ENCODE measurements at regions not wholly inside any gene's neighbourhood (a gene's known extent, or its start where the extent isn't known, plus 50 kb on each side); places are given as distances from the start of the nearest gene placed in this dataset.

GRCh38 chr3:107931326-107931725 lies 159.5 kb downstream of the CD47 start:
- Histone ChIP-seq H2AFZ (ENCODE audit: insufficient read depth, low read length, poor library complexity) (no peak overlapping the region), H3K18ac (ENCODE audit: low read length) (no peak overlapping the region), H3K9me3 (ENCODE audit: insufficient read depth, low read depth, low read length) (no peaks in the 10 kb centered on the region)

GRCh38 chr3:107929088-107929487 lies 161.7 kb downstream of the CD47 start:
- H4K12ac ChIP-seq (ENCODE audit: low read depth, low read length) = no peak overlapping the region
- no peaks in the 10 kb centered on the region for H3K27me3 ChIP-seq (ENCODE audit: insufficient read depth, low read length)
- no peak overlapping the region for H2AFZ ChIP-seq (ENCODE audit: insufficient read depth, low read length, poor library complexity)
- H3K36me3 ChIP-seq (ENCODE audit: control insufficient read depth in 1 of 2, insufficient read depth in 2 of 2, low read length in 2 of 2) = no peaks in the 10 kb centered on the region
- no peak overlapping the region for H4K8ac ChIP-seq (ENCODE audit: low read depth, low read length)
- no peak overlapping the region for H2BK120ac ChIP-seq (ENCODE audit: insufficient read depth, low read length, poor library complexity)
- H3K4me1 ChIP-seq (ENCODE audit: control insufficient read depth in 1 of 2, insufficient read depth in 2 of 2, low read length in 2 of 2) = peaks cover 0 to 4% of the 10 kb centered on the region in 2 experiments
- H3K14ac ChIP-seq (ENCODE audit: low read length) = no peak overlapping the region
- no peak for DNase-seq
- no peak overlapping the region for H3K4me2 ChIP-seq (ENCODE audit: low read length)
- no peak overlapping the region for H4K91ac ChIP-seq (ENCODE audit: low read depth, low read length)
- H3K79me1 ChIP-seq (ENCODE audit: low read length) = peaks cover 8% of the 10 kb centered on the region
- H2BK12ac ChIP-seq (ENCODE audit: low read length) = no peak overlapping the region
- no peak overlapping the region for H3K18ac ChIP-seq (ENCODE audit: low read length)
- no peak overlapping the region for H3K4me3 ChIP-seq (ENCODE audit: low read depth, low read length)
- H3K79me2 ChIP-seq (ENCODE audit: control insufficient read depth, insufficient read depth, low read length, poor library complexity) = peaks cover 3% of the 10 kb centered on the region
- H3K9ac ChIP-seq (ENCODE audit: low read length) = no peak overlapping the region
- no peak overlapping the region for H3K23ac ChIP-seq (ENCODE audit: low read length)
- no peak overlapping the region for H3K4ac ChIP-seq (ENCODE audit: low read depth, low read length)
- H2AK5ac ChIP-seq (ENCODE audit: low read length) = no peak overlapping the region
- no peak overlapping the region for H2BK5ac ChIP-seq (ENCODE audit: low read depth, low read length, poor library complexity)
- 100% methylated on average over 2 of the region's 3 CpGs for WGBS (ENCODE audit: extremely low coverage, insufficient coverage, insufficient read length)
- no peak overlapping the region for H3K27ac ChIP-seq (ENCODE audit: low read depth, low read length)
- peaks cover 3% of the 10 kb centered on the region for H3K9me3 ChIP-seq (ENCODE audit: insufficient read depth, low read depth, low read length)

More at GRCh38 chr3:107931326-107931725, 159.5 kb downstream of the CD47 start:
- H3K4me1 ChIP-seq (ENCODE audit: control insufficient read depth in 1 of 2, insufficient read depth in 2 of 2, low read length in 2 of 2) = peaks cover 0 to 4% of the 10 kb centered on the region in 2 experiments
- H3K14ac ChIP-seq (ENCODE audit: low read length) = no peak overlapping the region
- H2BK12ac ChIP-seq (ENCODE audit: low read length) = peak overlapping the region; percentile 80
- H3K4ac ChIP-seq (ENCODE audit: low read depth, low read length) = no peak overlapping the region
- H3K79me2 ChIP-seq (ENCODE audit: control insufficient read depth, insufficient read depth, low read length, poor library complexity) = peaks cover 3% of the 10 kb centered on the region
- H3K4me3 ChIP-seq (ENCODE audit: low read depth, low read length) = no peak overlapping the region
- H3K23ac ChIP-seq (ENCODE audit: low read length) = no peak overlapping the region
- peaks cover 8% of the 10 kb centered on the region for H3K79me1 ChIP-seq (ENCODE audit: low read length)
- H2BK120ac ChIP-seq (ENCODE audit: insufficient read depth, low read length, poor library complexity) = no peak overlapping the region
- H3K27me3 ChIP-seq (ENCODE audit: insufficient read depth, low read length) = no peaks in the 10 kb centered on the region
- H3K27ac ChIP-seq (ENCODE audit: low read depth, low read length) = no peak overlapping the region
- no peak overlapping the region for H2BK5ac ChIP-seq (ENCODE audit: low read depth, low read length, poor library complexity)
- H3K9ac ChIP-seq (ENCODE audit: low read length) = no peak overlapping the region
- H3K4me2 ChIP-seq (ENCODE audit: low read length) = no peak overlapping the region
- H2AK5ac ChIP-seq (ENCODE audit: low read length) = no peak overlapping the region
- H4K8ac ChIP-seq (ENCODE audit: low read depth, low read length) = no peak overlapping the region
- DNase-seq = no peak
- no peak overlapping the region for H4K91ac ChIP-seq (ENCODE audit: low read depth, low read length)
- H4K12ac ChIP-seq (ENCODE audit: low read depth, low read length) = no peak overlapping the region
- H3K36me3 ChIP-seq (ENCODE audit: control insufficient read depth in 1 of 2, insufficient read depth in 2 of 2, low read length in 2 of 2) = no peaks in the 10 kb centered on the region

- no peak overlapping the region for H3K18ac ChIP-seq (ENCODE audit: low read length)
These were observed 162.8 kb downstream of the CD47 start for GRCh38 chr3:107928084-107928445.

GRCh38 chr3:107927361-107928083 lies 163.3 kb downstream of the CD47 start:
- H2AFZ ChIP-seq (ENCODE audit: insufficient read depth, low read length, poor library complexity) = peak overlapping the region; percentile 69
- peaks cover 0 to 4% of the 10 kb centered on the region in 2 experiments for H3K4me1 ChIP-seq (ENCODE audit: control insufficient read depth in 1 of 2, insufficient read depth in 2 of 2, low read length in 2 of 2)
- peak overlapping the region; percentile 4 for H3K9ac ChIP-seq (ENCODE audit: low read length)
- peaks cover 3% of the 10 kb centered on the region for H3K9me3 ChIP-seq (ENCODE audit: insufficient read depth, low read depth, low read length)
- peak overlapping the region; percentile 78 for H4K8ac ChIP-seq (ENCODE audit: low read depth, low read length)
- H3K23ac ChIP-seq (ENCODE audit: low read length) = no peak overlapping the region
- peaks cover 3% of the 10 kb centered on the region for H3K79me2 ChIP-seq (ENCODE audit: control insufficient read depth, insufficient read depth, low read length, poor library complexity)
- peak overlapping the region; percentile 19 for H2BK12ac ChIP-seq (ENCODE audit: low read length)
- H3K79me1 ChIP-seq (ENCODE audit: low read length) = peaks cover 8% of the 10 kb centered on the region
- H2BK5ac ChIP-seq (ENCODE audit: low read depth, low read length, poor library complexity) = peak overlapping the region; percentile 35
- peak overlapping the region; percentile 70 for H3K4me3 ChIP-seq (ENCODE audit: low read depth, low read length)
- no peak overlapping the region for H2AK5ac ChIP-seq (ENCODE audit: low read length)
- no peaks in the 10 kb centered on the region for H3K27me3 ChIP-seq (ENCODE audit: insufficient read depth, low read length)
- H3K4ac ChIP-seq (ENCODE audit: low read depth, low read length) = peak overlapping the region; percentile 56
- DNase-seq = peak; percentile 53 to 75
- peak overlapping the region; percentile 31 for H4K12ac ChIP-seq (ENCODE audit: low read depth, low read length)
- peak overlapping the region; percentile 61 for H3K14ac ChIP-seq (ENCODE audit: low read length)
- no CpG with 5 or more reads among the region's 55 CpGs for WGBS (ENCODE audit: extremely low coverage, insufficient coverage, insufficient read length)
- H2BK120ac ChIP-seq (ENCODE audit: insufficient read depth, low read length, poor library complexity) = peak overlapping the region; percentile 73
- no peak overlapping the region for H3K27ac ChIP-seq (ENCODE audit: low read depth, low read length)
- no peaks in the 10 kb centered on the region for H3K36me3 ChIP-seq (ENCODE audit: control insufficient read depth in 1 of 2, insufficient read depth in 2 of 2, low read length in 2 of 2)
- H4K91ac ChIP-seq (ENCODE audit: low read depth, low read length) = peak overlapping the region; percentile 45
- H3K4me2 ChIP-seq (ENCODE audit: low read length) = peak overlapping the region; percentile 91
- peak overlapping the region; percentile 67 for H3K18ac ChIP-seq (ENCODE audit: low read length)

More at GRCh38 chr3:107928084-107928445, 162.8 kb downstream of the CD47 start:
- peaks cover 3% of the 10 kb centered on the region for H3K9me3 ChIP-seq (ENCODE audit: insufficient read depth, low read depth, low read length)
- no peak overlapping the region for H3K27ac ChIP-seq (ENCODE audit: low read depth, low read length)
- no peak overlapping the region for H3K9ac ChIP-seq (ENCODE audit: low read length)
- peak overlapping the region; percentile 69 for H2AFZ ChIP-seq (ENCODE audit: insufficient read depth, low read length, poor library complexity)
- DNase-seq = peak in 1 of 2 donors; percentile 55
- H2AK5ac ChIP-seq (ENCODE audit: low read length) = no peak overlapping the region
- H4K8ac ChIP-seq (ENCODE audit: low read depth, low read length) = peak overlapping the region; percentile 78
- WGBS (ENCODE audit: extremely low coverage, insufficient coverage, insufficient read length) = no CpG with 5 or more reads among the region's 8 CpGs
- peaks cover 0 to 4% of the 10 kb centered on the region in 2 experiments for H3K4me1 ChIP-seq (ENCODE audit: control insufficient read depth in 1 of 2, insufficient read depth in 2 of 2, low read length in 2 of 2)
- H2BK5ac ChIP-seq (ENCODE audit: low read depth, low read length, poor library complexity) = no peak overlapping the region
- peak overlapping the region; percentile 73 for H2BK120ac ChIP-seq (ENCODE audit: insufficient read depth, low read length, poor library complexity)
- peak overlapping the region; percentile 61 for H3K14ac ChIP-seq (ENCODE audit: low read length)
- H3K23ac ChIP-seq (ENCODE audit: low read length) = no peak overlapping the region
- H4K12ac ChIP-seq (ENCODE audit: low read depth, low read length) = peak overlapping the region; percentile 31
- H3K79me2 ChIP-seq (ENCODE audit: control insufficient read depth, insufficient read depth, low read length, poor library complexity) = peaks cover 3% of the 10 kb centered on the region
- peak overlapping the region; percentile 91 for H3K4me2 ChIP-seq (ENCODE audit: low read length)
- H3K4ac ChIP-seq (ENCODE audit: low read depth, low read length) = no peak overlapping the region
- H4K91ac ChIP-seq (ENCODE audit: low read depth, low read length) = peak overlapping the region; percentile 45
- H3K4me3 ChIP-seq (ENCODE audit: low read depth, low read length) = peak overlapping the region; percentile 70
- no peaks in the 10 kb centered on the region for H3K27me3 ChIP-seq (ENCODE audit: insufficient read depth, low read length)
- no peaks in the 10 kb centered on the region for H3K36me3 ChIP-seq (ENCODE audit: control insufficient read depth in 1 of 2, insufficient read depth in 2 of 2, low read length in 2 of 2)
- H3K79me1 ChIP-seq (ENCODE audit: low read length) = peaks cover 8% of the 10 kb centered on the region
- no peak overlapping the region for H2BK12ac ChIP-seq (ENCODE audit: low read length)

Measured in trophoblast cell (in vitro differentiated cells and primary cell).